ENCODE measurements at regions not wholly inside any gene's neighbourhood (a gene's known extent, or its start where the extent isn't known, plus 50 kb on each side); places are given as distances from the start of the nearest gene placed in this dataset.

GRCh38 chr12:94792693-94793092, 142.3 kb upstream of the TMCC3 start:
- TF ChIP-seq CTCF (IDR thresholded peaks at IDR 0.05) (no peak), POLR2A (IDR thresholded peaks at IDR 0.05) (no peak), POLR2AphosphoS5 (IDR thresholded peaks at IDR 0.05) (no peak)

All from prostate gland (tissue), 2 donors.